ENCODE measurements at regions not wholly inside any gene's neighbourhood (a gene's known extent, or its start where the extent isn't known, plus 50 kb on each side); places are given as distances from the start of the nearest gene placed in this dataset.

DNA sequence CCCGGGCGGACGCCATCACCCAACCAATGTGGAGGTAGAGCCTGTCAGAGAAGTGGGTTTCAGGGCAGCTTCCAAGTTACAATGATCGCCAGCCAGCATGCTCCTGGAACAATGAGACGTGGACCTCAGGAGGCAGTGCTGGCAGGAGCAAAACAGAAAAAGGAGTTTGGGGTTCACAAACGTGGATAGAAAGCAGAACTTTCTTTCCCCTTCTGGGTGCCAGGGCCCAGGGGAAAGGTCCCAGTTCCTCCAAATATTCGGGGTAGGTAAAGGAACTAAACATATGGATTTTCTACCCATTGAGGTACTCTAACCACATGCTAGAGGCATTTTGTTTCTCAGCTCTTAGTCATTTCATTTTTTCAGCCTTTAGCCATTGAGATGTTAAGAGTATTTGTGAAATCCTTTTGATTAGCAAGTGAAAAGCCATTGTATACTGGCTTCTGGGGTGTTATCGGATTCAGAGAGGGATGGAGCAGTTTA lies 488.4 kb upstream of the ADGRL2 start:
- no peak for TF ChIP-seq POLR2A (IDR thresholded peaks at IDR 0.05)
- TF ChIP-seq, protein P1, sequence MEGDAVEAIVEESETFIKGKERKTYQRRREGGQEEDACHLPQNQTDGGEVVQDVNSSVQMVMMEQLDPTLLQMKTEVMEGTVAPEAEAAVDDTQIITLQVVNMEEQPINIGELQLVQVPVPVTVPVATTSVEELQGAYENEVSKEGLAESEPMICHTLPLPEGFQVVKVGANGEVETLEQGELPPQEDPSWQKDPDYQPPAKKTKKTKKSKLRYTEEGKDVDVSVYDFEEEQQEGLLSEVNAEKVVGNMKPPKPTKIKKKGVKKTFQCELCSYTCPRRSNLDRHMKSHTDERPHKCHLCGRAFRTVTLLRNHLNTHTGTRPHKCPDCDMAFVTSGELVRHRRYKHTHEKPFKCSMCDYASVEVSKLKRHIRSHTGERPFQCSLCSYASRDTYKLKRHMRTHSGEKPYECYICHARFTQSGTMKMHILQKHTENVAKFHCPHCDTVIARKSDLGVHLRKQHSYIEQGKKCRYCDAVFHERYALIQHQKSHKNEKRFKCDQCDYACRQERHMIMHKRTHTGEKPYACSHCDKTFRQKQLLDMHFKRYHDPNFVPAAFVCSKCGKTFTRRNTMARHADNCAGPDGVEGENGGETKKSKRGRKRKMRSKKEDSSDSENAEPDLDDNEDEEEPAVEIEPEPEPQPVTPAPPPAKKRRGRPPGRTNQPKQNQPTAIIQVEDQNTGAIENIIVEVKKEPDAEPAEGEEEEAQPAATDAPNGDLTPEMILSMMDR (IDR thresholded peaks at IDR 0.05), result no peak
